A673 (cell line): ENCODE measurements at regions not wholly inside any gene's neighbourhood (a gene's known extent, or its start where the extent isn't known, plus 50 kb on each side); places are given as distances from the start of the nearest gene placed in this dataset.

Experiments
- EZH2 ChIP-seq: fragments of 200-600 bp; sonication (generic); IDR thresholded peaks from 2 replicates; pipeline ENCODE4 v1.6.1; 2017; ENCODE audit warnings: borderline replicate concordance, low read depth, mild to moderate bottlenecking, mixed read lengths, antibody characterized with exemption, low read length; ENCODE audit not compliant: poor library complexity, severe bottlenecking
- TF ChIP-seq, protein P1 (sequence below): fragments of 300-800, 200-600 bp; sonication (generic); conservative IDR thresholded peaks from 2 replicates; pipeline ENCODE4 v1.5.1; 2017; ENCODE audit warnings: low read depth, mild to moderate bottlenecking, antibody characterized with exemption, low read length, moderate library complexity, mixed read lengths

DNA sequence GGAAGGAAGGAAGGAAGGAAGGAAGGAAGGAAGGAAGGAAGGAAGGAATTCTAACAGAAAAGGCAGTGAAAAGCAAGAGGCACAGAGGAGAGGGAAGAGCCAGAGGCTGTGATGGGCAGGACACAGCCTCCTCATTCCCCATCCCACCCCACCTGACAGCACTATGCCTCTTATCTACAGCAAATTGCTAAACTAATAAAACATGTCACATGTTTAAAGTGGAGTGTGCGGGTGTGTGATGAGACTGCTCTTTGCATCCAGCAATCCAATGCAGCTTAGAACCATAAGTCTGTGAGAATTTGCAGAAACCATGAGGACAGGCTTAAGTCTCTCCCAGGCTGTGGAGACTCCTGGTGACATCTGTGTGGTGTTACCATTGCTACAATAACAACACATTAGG lies 108.4 kb upstream of the ALK start:
- TF ChIP-seq, protein P1, sequence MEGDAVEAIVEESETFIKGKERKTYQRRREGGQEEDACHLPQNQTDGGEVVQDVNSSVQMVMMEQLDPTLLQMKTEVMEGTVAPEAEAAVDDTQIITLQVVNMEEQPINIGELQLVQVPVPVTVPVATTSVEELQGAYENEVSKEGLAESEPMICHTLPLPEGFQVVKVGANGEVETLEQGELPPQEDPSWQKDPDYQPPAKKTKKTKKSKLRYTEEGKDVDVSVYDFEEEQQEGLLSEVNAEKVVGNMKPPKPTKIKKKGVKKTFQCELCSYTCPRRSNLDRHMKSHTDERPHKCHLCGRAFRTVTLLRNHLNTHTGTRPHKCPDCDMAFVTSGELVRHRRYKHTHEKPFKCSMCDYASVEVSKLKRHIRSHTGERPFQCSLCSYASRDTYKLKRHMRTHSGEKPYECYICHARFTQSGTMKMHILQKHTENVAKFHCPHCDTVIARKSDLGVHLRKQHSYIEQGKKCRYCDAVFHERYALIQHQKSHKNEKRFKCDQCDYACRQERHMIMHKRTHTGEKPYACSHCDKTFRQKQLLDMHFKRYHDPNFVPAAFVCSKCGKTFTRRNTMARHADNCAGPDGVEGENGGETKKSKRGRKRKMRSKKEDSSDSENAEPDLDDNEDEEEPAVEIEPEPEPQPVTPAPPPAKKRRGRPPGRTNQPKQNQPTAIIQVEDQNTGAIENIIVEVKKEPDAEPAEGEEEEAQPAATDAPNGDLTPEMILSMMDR = no peak
- no peak for TF ChIP-seq EZH2
